Naive thymus-derived CD4-positive, alpha-beta T cell (primary cell): ENCODE measurements at regions not wholly inside any gene's neighbourhood (a gene's known extent, or its start where the extent isn't known, plus 50 kb on each side); places are given as distances from the start of the nearest gene placed in this dataset.

Source experiments
- ATAC-seq: fragments of 150-1000 bp; cut with Tn5 transposase; 2 replicates; pipeline ENCODE4 v1.10.0; 2021; ENCODE audit warnings: mild to moderate bottlenecking, moderate library complexity
- CTCF ChIA-PET: fragments of 350-600 bp; sonication (Branson Sonifier 250); formaldehyde crosslinking; loops from one replicate; lab custom pipeline; 2021; ENCODE audit warnings: antibody characterized with exemption; lab: Charles Lee
- POLR2A ChIA-PET: fragments of 350-600 bp; sonication (Branson Sonifier 250); formaldehyde crosslinking; loops from one replicate; lab custom pipeline; 2021; ENCODE audit warnings: antibody characterized with exemption, inconsistent platforms; lab: Charles Lee
- DNase-seq, 9 donors: peaks; one replicate each; pipeline versions ENCODE4 v3.0.0 to v3.0.0-alpha.2; 2020 to 2022; ENCODE audit warnings: mixed read lengths in 1 of 9
- H3K27ac ChIP-seq: one replicate; pipeline ENCODE4 v1.7.0; 2013; ENCODE audit warnings: mild to moderate bottlenecking, low read depth, low read length, moderate library complexity
- H3K27me3 ChIP-seq, 2 donors: one replicate each; pipeline ENCODE4 v1.7.0; 2013; ENCODE audit warnings: low read length in 2 of 2, mild to moderate bottlenecking in 2 of 2, moderate library complexity in 2 of 2; ENCODE audit not compliant: control insufficient read depth in 2 of 2, insufficient read depth in 2 of 2
- H3K36me3 ChIP-seq, 3 experiments: 1 replicate in 2 of 3; 2 replicates in 1 of 3; pipeline ENCODE4 v1.7.0; 2013; ENCODE audit warnings: low read length in 3 of 3, mild to moderate bottlenecking in 3 of 3, moderate library complexity in 1 of 3; ENCODE audit not compliant: insufficient read depth in 3 of 3, control insufficient read depth in 2 of 3
- H3K4me1 ChIP-seq, 2 donors: one replicate each; pipeline ENCODE4 v1.7.0; 2013; ENCODE audit warnings: low read length in 2 of 2, mild to moderate bottlenecking in 2 of 2, moderate library complexity in 1 of 2; ENCODE audit not compliant: control insufficient read depth in 2 of 2, insufficient read depth in 2 of 2
- H3K4me3 ChIP-seq: 2 replicates; pipeline ENCODE4 v1.7.0; 2013; ENCODE audit warnings: mild to moderate bottlenecking, low read length
- H3K9me3 ChIP-seq, 3 experiments: 1 replicate in 2 of 3; 2 replicates in 1 of 3; pipeline ENCODE4 v1.7.0; 2013; ENCODE audit warnings: low read length in 3 of 3; ENCODE audit not compliant: control insufficient read depth in 2 of 3
- H3K27ac Mint-ChIP-seq, 9 donors: one replicate each; pipeline ENCODE4 v1.8.0; 2020 to 2022; ENCODE audit warnings: mixed read lengths in 9 of 9, mild to moderate bottlenecking in 8 of 9, moderate library complexity in 5 of 9, inconsistent platforms in 2 of 9
- H3K27me3 Mint-ChIP-seq, 5 donors: one replicate each; pipeline ENCODE4 v1.8.0; 2021 to 2022; ENCODE audit warnings: mixed read lengths in 5 of 5, mild to moderate bottlenecking in 1 of 5
- H3K36me3 Mint-ChIP-seq, 5 donors: one replicate each; pipeline ENCODE4 v1.8.0; 2020 to 2022; ENCODE audit warnings: mixed read lengths in 5 of 5, mild to moderate bottlenecking in 3 of 5, inconsistent platforms in 1 of 5
- H3K4me1 Mint-ChIP-seq, 7 donors: one replicate each; pipeline ENCODE4 v1.8.0; 2020 to 2022; ENCODE audit warnings: mixed read lengths in 7 of 7, mild to moderate bottlenecking in 3 of 7, inconsistent platforms in 1 of 7
- H3K4me3 Mint-ChIP-seq, 10 donors: one replicate each; pipeline ENCODE4 v1.8.0; 2020 to 2022; ENCODE audit warnings: mild to moderate bottlenecking in 10 of 10, mixed read lengths in 10 of 10, moderate library complexity in 6 of 10, inconsistent platforms in 2 of 10
- H3K9me3 Mint-ChIP-seq, 11 donors: one replicate each; pipeline ENCODE4 v1.8.0; 2020 to 2022; ENCODE audit warnings: mixed read lengths in 11 of 11, mild to moderate bottlenecking in 4 of 11, inconsistent platforms in 1 of 11, moderate library complexity in 1 of 11
- intact Hi-C, 2 donors: fragments of 100-400 bp; cut with micrococcal nuclease; formaldehyde crosslinking; loops; one replicate each; pipeline ENCODE4 v1.15.1; 2023

- no peaks in the 10 kb centered on the region for H3K9me3 ChIP-seq
- H3K4me3 Mint-ChIP-seq: no peak overlapping the region
- no peak overlapping the region for H3K27ac ChIP-seq
- CTCF ChIA-PET: no interaction called here
- no peaks in the 10 kb centered on the region for H3K36me3 ChIP-seq
- H3K4me1 ChIP-seq: peaks cover 0 to 15% of the 10 kb centered on the region in 2 donors
- H3K36me3 Mint-ChIP-seq: no peaks in the 10 kb centered on the region
- peaks cover 0 to 14% (median 8%) of the 10 kb centered on the region in 7 donors for H3K4me1 Mint-ChIP-seq
- intact Hi-C loops: no loop called here
- POLR2A ChIA-PET: no interaction called here
- no peaks in the 10 kb centered on the region for H3K27me3 ChIP-seq
- no peak overlapping the region for H3K4me3 ChIP-seq
- H3K27ac Mint-ChIP-seq: no peak overlapping the region
- peaks cover 4 to 28% (median 4%) of the 10 kb centered on the region in 5 donors for H3K27me3 Mint-ChIP-seq
- no peak for DNase-seq
- ATAC-seq: no peak
- H3K9me3 Mint-ChIP-seq: peaks cover 0 to 5% (median 0%) of the 10 kb centered on the region in 11 donors
These were observed 58.2 kb upstream of the ZEB2 start for GRCh38 chr2:144578099-144578498.

- peaks cover 0 to 5% (median 0%) of the 10 kb centered on the region in 11 donors for H3K9me3 Mint-ChIP-seq
- Histone ChIP-seq H3K4me1 (no peaks in the 10 kb centered on the region), H3K4me3 (no peak overlapping the region), H3K9me3 (no peaks in the 10 kb centered on the region), H3K36me3 (no peaks in the 10 kb centered on the region), H3K27ac (no peak overlapping the region), H3K27me3 (no peaks in the 10 kb centered on the region)
- ChIA-PET POLR2A (no interaction called here), CTCF (no interaction called here)
- H3K27ac Mint-ChIP-seq: no peak overlapping the region
- peaks cover 0 to 5% (median 0%) of the 10 kb centered on the region in 7 donors for H3K4me1 Mint-ChIP-seq
- DNase-seq (no peak), ATAC-seq (no peak)
- peaks cover 8 to 23% (median 13%) of the 10 kb centered on the region in 5 donors for H3K27me3 Mint-ChIP-seq
- no peak overlapping the region for H3K4me3 Mint-ChIP-seq
- no peaks in the 10 kb centered on the region for H3K36me3 Mint-ChIP-seq
- intact Hi-C loops: no loop called here
These were observed 53.1 kb upstream of the ZEB2 start for GRCh38 chr2:144572977-144573376.

- CTCF ChIA-PET: no interaction called here
These were observed 51.9 kb upstream of the ZEB2 start for GRCh38 chr2:144571770-144572169.

GRCh38 chr2:144570566-144570965 is 50.6 kb upstream of the ZEB2 start:
- peak; percentile 51 for ATAC-seq
- no peak overlapping the region for H3K4me3 ChIP-seq
- no peak overlapping the region for H3K27ac ChIP-seq
- POLR2A ChIA-PET: no interaction called here
- Mint-ChIP-seq H3K9me3 (peaks cover 0 to 5% (median 0%) of the 10 kb centered on the region in 11 donors), H3K36me3 (no peaks in the 10 kb centered on the region), H3K27ac (no peak overlapping the region), H3K4me1 (peaks cover 0 to 5% (median 0%) of the 10 kb centered on the region in 7 donors), H3K4me3 (no peak overlapping the region), H3K27me3 (peaks cover 11 to 26% (median 13%) of the 10 kb centered on the region in 5 donors)
- H3K27me3 ChIP-seq: no peaks in the 10 kb centered on the region
- CTCF ChIA-PET: no interaction called here
- intact Hi-C loops: no loop called here
- no peaks in the 10 kb centered on the region for H3K4me1 ChIP-seq
- no peaks in the 10 kb centered on the region for H3K36me3 ChIP-seq
- no peaks in the 10 kb centered on the region for H3K9me3 ChIP-seq
- DNase-seq: no peak

More at GRCh38 chr2:144571770-144572169, 51.9 kb upstream of the ZEB2 start:
- Histone ChIP-seq H3K36me3 (no peaks in the 10 kb centered on the region), H3K4me1 (no peaks in the 10 kb centered on the region), H3K4me3 (no peak overlapping the region), H3K27ac (no peak overlapping the region), H3K9me3 (no peaks in the 10 kb centered on the region), H3K27me3 (no peaks in the 10 kb centered on the region)
- H3K4me1 Mint-ChIP-seq: peaks cover 0 to 5% (median 0%) of the 10 kb centered on the region in 7 donors
- POLR2A ChIA-PET: no interaction called here
- H3K27me3 Mint-ChIP-seq: peaks cover 8 to 23% (median 11%) of the 10 kb centered on the region in 5 donors
- no peak overlapping the region for H3K4me3 Mint-ChIP-seq
- no peaks in the 10 kb centered on the region for H3K36me3 Mint-ChIP-seq
- peaks cover 0 to 5% (median 0%) of the 10 kb centered on the region in 11 donors for H3K9me3 Mint-ChIP-seq
- ATAC-seq (no peak), DNase-seq (no peak)
- intact Hi-C loops: no loop called here
- H3K27ac Mint-ChIP-seq: no peak overlapping the region
